GM12872 (cell line): ENCODE measurements at regions not wholly inside any gene's neighbourhood (a gene's known extent, or its start where the extent isn't known, plus 50 kb on each side); places are given as distances from the start of the nearest gene placed in this dataset.

Experiments
- CTCF ChIP-seq: IDR thresholded peaks from 3 replicates; pipeline ENCODE4 v1.5.1; 2011; ENCODE audit warnings: low read depth, mild to moderate bottlenecking, low read length, moderate library complexity; ENCODE audit not compliant: insufficient read depth

GRCh38 chr12:34352098-34352497, 329.8 kb downstream of the ALG10 start:
- no peak for TF ChIP-seq CTCF

- no peak for TF ChIP-seq CTCF
Measured at GRCh38 chr12:34354239-34355200, 332.2 kb downstream of the ALG10 start.

GRCh38 chr12:34356233-34356987, 334.1 kb downstream of the ALG10 start:
- TF ChIP-seq CTCF, result no peak

- TF ChIP-seq CTCF, result no peak
Measured at GRCh38 chr12:34357791-34358190, 335.5 kb downstream of the ALG10 start.

GRCh38 chr12:34358198-34358597, 335.9 kb downstream of the ALG10 start:
- no peak for TF ChIP-seq CTCF

- no peak for TF ChIP-seq CTCF
Measured at GRCh38 chr12:34361721-34362316, 339.5 kb downstream of the ALG10 start.
